AG10803 (cell line): ENCODE measurements at regions not wholly inside any gene's neighbourhood (a gene's known extent, or its start where the extent isn't known, plus 50 kb on each side); places are given as distances from the start of the nearest gene placed in this dataset.
"Not testable (repeated sequence)": the region's sequence is repeated elsewhere in the genome, so short reads cannot be mapped to it uniquely, and the experiment has no call there.

ENCODE experiments used
- DNase-seq: peaks from one replicate; pipeline ENCODE4 v3.0.0; 2010; ENCODE audit warnings: low read depth
- H3K4me3 ChIP-seq: 2 replicates; pipeline ENCODE4 v1.5.1; 2011; ENCODE audit warnings: mild to moderate bottlenecking, low read length, control low read depth
- CTCF ChIP-seq: conservative IDR thresholded peaks from 2 replicates; pipeline ENCODE4 v1.5.1; 2011; ENCODE audit warnings: mild to moderate bottlenecking, low read length, control low read depth, inconsistent platforms

- TF ChIP-seq CTCF = no peak
- H3K4me3 ChIP-seq = no peak overlapping the region
- DNase-seq = no peak
Observed at GRCh38 chr16:72455743-72456659, 284.0 kb upstream of the PMFBP1 start.

- not testable (repeated sequence) for DNase-seq, H3K4me3 ChIP-seq
Observed at GRCh38 chr16:72453856-72454255, 281.9 kb upstream of the PMFBP1 start.

- no peak for DNase-seq
- no peak for TF ChIP-seq CTCF
- no peak overlapping the region for H3K4me3 ChIP-seq
Observed at GRCh38 chr16:72444696-72445095, 272.7 kb upstream of the PMFBP1 start.

GRCh38 chr16:72443809-72444208, 271.9 kb upstream of the PMFBP1 start:
- DNase-seq = peak; percentile 5
- TF ChIP-seq CTCF = no peak
- no peak overlapping the region for H3K4me3 ChIP-seq

- no peak for TF ChIP-seq CTCF
- DNase-seq = no peak
Observed at GRCh38 chr16:72442385-72443158, 270.6 kb upstream of the PMFBP1 start.

GRCh38 chr16:72437891-72438290, 265.9 kb upstream of the PMFBP1 start:
- H3K4me3 ChIP-seq = no peak overlapping the region
- no peak for TF ChIP-seq CTCF
- no peak for DNase-seq

More at GRCh38 chr16:72442385-72443158, 270.6 kb upstream of the PMFBP1 start:
- no peak overlapping the region for H3K4me3 ChIP-seq

GRCh38 chr16:72434159-72434558, 262.2 kb upstream of the PMFBP1 start:
- peak; percentile 39 for DNase-seq
- TF ChIP-seq CTCF = no peak
- H3K4me3 ChIP-seq = no peak overlapping the region
